HEK293T (cell line): ENCODE measurements at regions not wholly inside any gene's neighbourhood (a gene's known extent, or its start where the extent isn't known, plus 50 kb on each side); places are given as distances from the start of the nearest gene placed in this dataset.

Experiments
- CTCF ChIA-PET: fragments of 350-600 bp; formaldehyde crosslinking; extraction: SDS; loops from one replicate; lab custom pipeline; 2021; ENCODE audit warnings: antibody characterized with exemption, inconsistent platforms; lab: Yijun Ruan, JAX
- POLR2A ChIA-PET: fragments of 350-600 bp; formaldehyde crosslinking; extraction: SDS; loops from one replicate; lab custom pipeline; 2020; ENCODE audit warnings: antibody characterized with exemption, inconsistent platforms; lab: Yijun Ruan, JAX
- DNase-seq: peaks from one replicate; pipeline ENCODE4 v3.0.0; 2012; ENCODE audit warnings: mixed read lengths; ENCODE audit errors: extremely low spot score
- ARNT ChIP-seq: fragments of 450-650 bp; IDR thresholded peaks from 2 replicates; pipeline ENCODE4 v1.6.1; 2017; ENCODE audit warnings: mild to moderate bottlenecking
- BHLHE40 ChIP-seq: fragments of 450-650 bp; IDR thresholded peaks from 2 replicates; pipeline ENCODE4 v1.6.1; 2016; ENCODE audit warnings: mild to moderate bottlenecking, moderate library complexity, borderline replicate concordance
- CTBP1 ChIP-seq: fragments of 450-650 bp; IDR thresholded peaks from 2 replicates; pipeline ENCODE4 v1.6.1; 2016; ENCODE audit warnings: borderline replicate concordance
- ELF4 ChIP-seq: fragments of 450-650 bp; IDR thresholded peaks from 2 replicates; pipeline ENCODE4 v1.6.1; 2017; ENCODE audit warnings: antibody characterized with exemption
- FOXA1 ChIP-seq: fragments of 450-650 bp; IDR thresholded peaks from 2 replicates; pipeline ENCODE4 v1.6.1; 2016; ENCODE audit warnings: mild to moderate bottlenecking
- FOXK2 ChIP-seq: fragments of 450-650 bp; IDR thresholded peaks from 2 replicates; pipeline ENCODE4 v1.6.1; 2016; ENCODE audit warnings: mild to moderate bottlenecking
- FOXM1 ChIP-seq: fragments of 450-650 bp; IDR thresholded peaks from 2 replicates; pipeline ENCODE4 v1.6.1; 2017; ENCODE audit warnings: mild to moderate bottlenecking, borderline replicate concordance
- HDGF ChIP-seq: fragments of 450-650 bp; IDR thresholded peaks from 2 replicates; pipeline ENCODE4 v1.6.1; 2017; ENCODE audit warnings: antibody characterized with exemption, borderline replicate concordance
- L3MBTL2 ChIP-seq: fragments of 450-650 bp; conservative IDR thresholded peaks from 2 replicates; pipeline ENCODE4 v1.6.1; 2016; ENCODE audit warnings: mild to moderate bottlenecking
- LEF1 ChIP-seq: fragments of 450-650 bp; IDR thresholded peaks from 2 replicates; pipeline ENCODE4 v1.6.1; 2017; ENCODE audit warnings: mild to moderate bottlenecking, borderline replicate concordance
- NFRKB ChIP-seq: fragments of 450-650 bp; IDR thresholded peaks from 2 replicates; pipeline ENCODE4 v1.6.1; 2016; ENCODE audit warnings: mild to moderate bottlenecking, moderate library complexity
- PKNOX1 ChIP-seq: fragments of 450-650 bp; IDR thresholded peaks from 2 replicates; pipeline ENCODE4 v1.6.1; 2016
- SP1 ChIP-seq: fragments of 450-650 bp; IDR thresholded peaks from 2 replicates; pipeline ENCODE4 v1.6.1; 2017
- SUZ12 ChIP-seq: fragments of 450-650 bp; IDR thresholded peaks from 2 replicates; pipeline ENCODE4 v1.6.1; 2016; ENCODE audit warnings: mild to moderate bottlenecking
- TARDBP ChIP-seq: fragments of 450-650 bp; IDR thresholded peaks from 2 replicates; pipeline ENCODE4 v1.6.1; 2016
- ZNF384 ChIP-seq: fragments of 450-650 bp; IDR thresholded peaks from 2 replicates; pipeline ENCODE4 v1.6.1; 2016

GRCh38 chr1:187396929-187397796 is 568.4 kb downstream of the PLA2G4A start:
- ChIA-PET CTCF (no interaction called here), POLR2A (no interaction called here)
- TF ChIP-seq HDGF = no peak
- TF ChIP-seq ARNT = no peak
- no peak for TF ChIP-seq FOXM1
- no peak for TF ChIP-seq SP1
- no peak for TF ChIP-seq NFRKB
- no peak for TF ChIP-seq SUZ12
- no peak for DNase-seq

- CTCF ChIA-PET = no interaction called here
- no peak for TF ChIP-seq NFRKB
- POLR2A ChIA-PET = no interaction called here
- DNase-seq = no peak
These were observed 579.7 kb downstream of the PLA2G4A start for GRCh38 chr1:187408212-187409004.

- no peak for DNase-seq
- POLR2A ChIA-PET = no interaction called here
- TF ChIP-seq HDGF = no peak
- no peak for TF ChIP-seq ZNF384
- TF ChIP-seq SUZ12 = no peak
- TF ChIP-seq SP1 = no peak
- no peak for TF ChIP-seq TARDBP
- no peak for TF ChIP-seq ELF4
- CTCF ChIA-PET = no interaction called here
These were observed 580.6 kb downstream of the PLA2G4A start for GRCh38 chr1:187409341-187409740.

GRCh38 chr1:187411118-187411517 is 582.4 kb downstream of the PLA2G4A start:
- ChIA-PET CTCF (no interaction called here), POLR2A (no interaction called here)
- no peak for DNase-seq
- TF ChIP-seq PKNOX1 = no peak
- no peak for TF ChIP-seq SUZ12
- TF ChIP-seq FOXM1 = no peak
- no peak for TF ChIP-seq ELF4
- no peak for TF ChIP-seq ZNF384
- no peak for TF ChIP-seq FOXA1
- TF ChIP-seq BHLHE40 = no peak
- no peak for TF ChIP-seq NFRKB
- no peak for TF ChIP-seq ARNT
- no peak for TF ChIP-seq CTBP1
- TF ChIP-seq TARDBP = no peak
- TF ChIP-seq L3MBTL2 = no peak
- no peak for TF ChIP-seq LEF1
- no peak for TF ChIP-seq FOXK2
- no peak for TF ChIP-seq HDGF
- no peak for TF ChIP-seq SP1

GRCh38 chr1:187413405-187414169 is 584.8 kb downstream of the PLA2G4A start:
- no peak for TF ChIP-seq NFRKB
- no peak for TF ChIP-seq BHLHE40
- no peak for TF ChIP-seq ELF4
- no peak for TF ChIP-seq L3MBTL2
- no peak for TF ChIP-seq PKNOX1
- TF ChIP-seq SP1 = no peak
- no peak for TF ChIP-seq FOXA1
- TF ChIP-seq FOXM1 = no peak
- no peak for TF ChIP-seq ZNF384
- no peak for TF ChIP-seq TARDBP
- TF ChIP-seq SUZ12 = no peak
- no peak for TF ChIP-seq FOXK2
- POLR2A ChIA-PET = no interaction called here
- CTCF ChIA-PET = no interaction called here
- DNase-seq = no peak

- ChIA-PET CTCF (no interaction called here), POLR2A (no interaction called here)
- no peak for DNase-seq
- TF ChIP-seq SUZ12 (no peak), ARNT (no peak), FOXM1 (no peak), L3MBTL2 (no peak), ELF4 (no peak), FOXA1 (no peak), FOXK2 (no peak), ZNF384 (no peak), HDGF (no peak), CTBP1 (no peak)
These were observed 586.3 kb downstream of the PLA2G4A start for GRCh38 chr1:187415065-187415464.

GRCh38 chr1:187417520-187417919 is 588.8 kb downstream of the PLA2G4A start:
- POLR2A ChIA-PET = no interaction called here
- CTCF ChIA-PET = no interaction called here
- no peak for DNase-seq
- TF ChIP-seq ARNT (no peak), PKNOX1 (no peak), SP1 (no peak), ZNF384 (no peak), ELF4 (no peak), CTBP1 (no peak), TARDBP (no peak), BHLHE40 (no peak), FOXM1 (no peak), NFRKB (no peak), LEF1 (no peak), FOXK2 (no peak), FOXA1 (no peak), L3MBTL2 (no peak), SUZ12 (no peak), HDGF (no peak)
